Central memory CD4-positive, alpha-beta T cell (primary cell): ENCODE measurements at regions not wholly inside any gene's neighbourhood (a gene's known extent, or its start where the extent isn't known, plus 50 kb on each side); places are given as distances from the start of the nearest gene placed in this dataset.
"Not testable (repeated sequence)": the region's sequence is repeated elsewhere in the genome, so short reads cannot be mapped to it uniquely, and the experiment has no call there.

Source experiments
- DNase-seq: peaks from one replicate; pipeline ENCODE4 v3.0.0; 2022

GRCh38 chr2:13240789-13241487, 524.2 kb downstream of the TRIB2 start:
- DNase-seq, result no peak

DNA sequence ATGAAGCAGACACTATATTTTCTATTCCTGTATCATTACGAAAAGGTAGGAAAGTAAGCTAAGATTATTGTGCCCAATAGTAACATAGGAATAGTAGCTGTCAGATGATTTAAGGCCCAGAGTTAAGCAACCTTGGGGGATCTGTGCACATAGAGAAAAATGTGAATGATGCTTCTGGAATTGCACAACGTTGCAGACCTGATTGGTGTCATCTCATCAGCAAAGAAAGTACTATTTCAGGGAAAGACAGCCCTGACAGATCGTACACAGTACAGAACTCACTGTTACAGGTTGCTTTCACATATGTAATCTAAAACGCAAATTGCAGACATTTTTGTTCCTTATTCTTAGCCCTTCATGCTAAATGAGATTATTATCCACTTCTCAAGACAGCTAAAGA, 535.9 kb downstream of the TRIB2 start:
- DNase-seq, result no peak

DNA sequence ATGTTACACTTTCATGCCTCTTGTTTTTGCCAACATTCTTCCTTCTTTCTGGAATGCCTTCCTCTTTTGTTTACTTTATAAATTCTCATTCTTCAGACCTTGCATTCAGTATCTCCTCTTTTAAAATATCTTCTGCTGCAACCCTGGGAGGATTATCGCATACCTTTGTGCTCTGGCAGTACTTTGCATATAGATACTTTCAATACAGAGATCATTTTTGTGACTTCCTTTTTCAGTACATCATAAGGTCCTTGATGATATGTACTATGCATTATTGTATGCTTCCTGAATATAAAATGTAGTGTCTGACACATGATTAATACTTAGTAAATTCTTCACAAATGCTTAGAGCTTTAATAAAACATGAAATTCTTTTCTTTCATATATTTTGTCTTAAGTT, 538.7 kb downstream of the TRIB2 start:
- no peak for DNase-seq

DNA sequence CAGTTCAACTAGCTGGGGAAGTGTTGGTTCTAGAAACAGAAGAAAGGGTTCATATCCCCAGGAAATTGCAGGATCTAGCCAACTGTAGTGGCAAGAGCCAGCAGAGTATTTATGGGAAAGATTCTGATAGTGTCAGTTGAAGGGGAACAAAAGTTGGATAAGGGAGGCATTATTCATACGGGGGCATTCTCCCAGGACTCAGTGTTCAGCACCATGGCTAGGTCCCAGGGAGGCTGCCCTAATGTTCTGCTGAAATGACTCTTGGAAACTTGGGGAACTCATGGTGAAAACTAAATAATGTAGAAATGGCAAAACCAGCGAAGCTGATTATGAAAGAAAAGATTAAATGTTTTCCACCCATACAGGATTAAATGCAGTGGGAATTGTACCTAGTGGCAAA, 543.7 kb downstream of the TRIB2 start:
- no peak for DNase-seq

GRCh38 chr2:13266166-13266565, 549.4 kb downstream of the TRIB2 start:
- DNase-seq, result no peak

DNA sequence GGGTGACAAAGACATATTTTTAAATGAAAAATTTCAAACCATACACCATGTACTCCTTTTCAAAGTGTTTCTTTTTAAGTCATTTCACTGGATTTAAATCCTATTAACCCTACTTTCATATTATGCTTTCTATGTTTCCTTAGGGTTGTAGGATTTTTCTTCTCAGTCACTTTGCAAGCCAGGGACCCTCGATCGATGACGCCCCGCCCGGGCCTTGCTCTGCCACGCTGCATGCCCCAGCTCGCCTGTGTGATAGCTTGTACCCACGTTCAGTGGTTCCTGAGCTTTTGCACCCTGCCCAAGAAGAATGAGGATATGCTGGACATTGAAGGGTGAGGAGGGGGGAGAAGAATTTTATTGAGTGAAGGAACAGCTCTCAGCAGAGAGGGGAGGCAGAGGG, 568.0 kb downstream of the TRIB2 start:
- no peak for DNase-seq

DNA sequence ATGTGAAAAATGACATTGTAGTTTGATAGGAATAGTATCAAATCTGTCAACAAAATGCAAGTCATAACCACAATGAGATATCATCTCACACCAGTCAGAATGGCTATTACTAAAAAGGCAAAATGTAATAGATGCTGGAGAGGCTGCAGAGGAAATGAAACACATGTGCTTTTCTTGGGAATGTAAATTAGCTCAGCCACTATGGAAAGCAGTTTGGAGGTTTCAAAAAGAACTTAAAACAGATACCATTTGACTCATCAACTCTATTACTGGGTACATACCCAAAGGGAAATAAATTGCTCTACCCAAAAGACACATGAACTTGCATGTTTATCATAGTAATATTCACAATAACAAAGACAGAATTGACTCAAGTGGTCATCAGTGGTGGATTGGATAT, 572.6 kb downstream of the TRIB2 start:
- DNase-seq, result no peak

DNA sequence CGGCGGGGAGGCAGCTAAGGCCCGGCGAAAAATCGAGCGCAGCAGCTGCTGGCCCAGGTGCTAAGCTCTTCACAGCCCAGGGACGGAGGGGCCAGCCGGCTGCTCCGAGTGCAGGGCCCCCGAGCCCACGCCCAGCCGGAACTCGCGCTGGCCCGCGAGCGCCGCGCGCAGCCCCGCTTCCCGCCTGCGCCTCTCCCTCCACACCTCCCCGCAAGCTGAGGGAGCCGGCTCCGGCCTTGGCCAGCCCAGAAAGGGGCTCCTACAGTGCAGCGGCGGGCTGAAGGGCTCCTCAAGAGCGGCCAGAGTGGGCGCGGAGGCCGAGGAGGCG, 591.7 kb downstream of the TRIB2 start:
- not testable (repeated sequence) for DNase-seq

GRCh38 chr2:13308989-13309388, 592.3 kb downstream of the TRIB2 start:
- DNase-seq, result no peak

DNA sequence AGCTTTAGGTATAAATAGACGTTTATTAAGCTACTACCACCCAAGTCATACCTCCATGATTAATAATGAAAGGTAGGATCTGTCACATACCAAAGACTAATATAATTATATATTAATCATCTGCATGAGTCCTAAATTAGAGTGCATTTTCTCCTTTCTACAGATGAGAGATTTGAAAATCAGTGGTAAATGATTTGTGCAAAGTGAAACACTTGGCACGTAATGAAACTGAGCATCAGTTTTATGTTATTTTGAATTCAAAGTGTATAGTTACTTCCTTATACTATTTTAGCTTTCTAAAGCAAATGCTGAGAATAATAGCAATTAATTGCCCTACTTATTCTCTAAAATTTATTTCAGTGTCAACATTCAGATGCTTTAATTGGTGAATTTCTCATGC, 615.3 kb downstream of the TRIB2 start:
- DNase-seq, result no peak

DNA sequence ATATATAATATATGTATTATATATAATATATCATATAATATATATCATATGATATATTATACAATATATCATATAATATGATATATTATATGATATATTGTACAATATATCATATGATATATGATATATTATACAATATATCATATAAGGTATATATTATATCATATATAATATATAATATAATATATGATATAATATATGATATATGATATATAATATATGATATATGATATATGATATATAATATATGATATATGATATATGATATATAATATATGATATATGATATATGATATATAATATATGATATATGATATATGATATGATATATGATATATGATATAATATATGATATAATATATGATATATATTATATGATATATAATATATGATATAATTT, 617.3 kb downstream of the TRIB2 start:
- not testable (repeated sequence) for DNase-seq

GRCh38 chr2:13334545-13334944, 617.8 kb downstream of the TRIB2 start:
- no peak for DNase-seq

- no peak for DNase-seq
Observed at GRCh38 chr2:13335862-13336535, 619.3 kb downstream of the TRIB2 start.

- DNase-seq, result no peak
Observed at GRCh38 chr2:13351068-13351467, 634.3 kb downstream of the TRIB2 start.

DNA sequence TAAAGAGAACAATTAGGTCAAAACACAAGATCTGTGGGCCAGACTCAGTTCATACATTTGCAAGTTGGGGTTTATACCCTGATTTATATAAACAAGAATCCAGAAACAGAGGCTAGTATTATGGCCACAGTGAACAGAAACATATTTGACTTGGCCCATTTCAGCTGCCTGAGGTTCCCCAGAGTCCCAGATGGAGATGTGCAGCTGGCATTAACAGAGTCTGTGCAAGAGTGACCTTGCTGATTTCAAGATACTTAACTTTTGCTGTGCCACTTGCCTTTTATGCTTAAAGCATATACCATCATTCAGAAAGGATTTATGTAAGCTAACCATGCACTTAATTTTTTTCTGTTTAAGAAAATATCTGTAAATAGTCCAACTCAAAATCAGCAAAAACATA, 636.3 kb downstream of the TRIB2 start:
- no peak for DNase-seq

GRCh38 chr2:13354031-13354430, 637.3 kb downstream of the TRIB2 start:
- no peak for DNase-seq

GRCh38 chr2:13381928-13382327, 665.2 kb downstream of the TRIB2 start:
- not testable (repeated sequence) for DNase-seq

GRCh38 chr2:13389172-13389571, 672.4 kb downstream of the TRIB2 start:
- not testable (repeated sequence) for DNase-seq

DNA sequence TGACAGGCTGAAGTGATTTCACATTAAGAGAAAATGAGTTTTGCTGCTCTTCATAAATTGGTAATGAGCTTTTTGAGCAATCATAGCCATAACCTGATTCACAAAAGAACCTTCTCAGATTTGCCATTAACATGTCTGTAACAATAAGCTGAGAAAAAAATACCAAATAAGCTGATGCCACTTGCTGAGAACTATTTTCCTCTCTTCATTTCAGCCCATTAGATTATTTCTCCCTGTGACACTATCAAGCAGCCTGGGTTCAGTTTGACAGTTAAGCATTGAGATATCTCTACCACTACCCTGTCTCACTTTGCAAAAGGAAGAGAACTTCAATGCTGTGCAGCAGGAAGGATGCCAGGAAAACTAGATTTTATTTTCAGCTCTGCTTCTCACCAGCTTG, 673.9 kb downstream of the TRIB2 start:
- no peak for DNase-seq

- no peak for DNase-seq
Observed at GRCh38 chr2:13401312-13401711, 684.6 kb downstream of the TRIB2 start.

GRCh38 chr2:13413989-13414388, 697.3 kb downstream of the TRIB2 start:
- DNase-seq, result no peak

GRCh38 chr2:13414897-13415296, 698.2 kb downstream of the TRIB2 start:
- DNase-seq, result no peak

- DNase-seq, result no peak
Observed at GRCh38 chr2:13433954-13434353, 717.2 kb downstream of the TRIB2 start.

DNA sequence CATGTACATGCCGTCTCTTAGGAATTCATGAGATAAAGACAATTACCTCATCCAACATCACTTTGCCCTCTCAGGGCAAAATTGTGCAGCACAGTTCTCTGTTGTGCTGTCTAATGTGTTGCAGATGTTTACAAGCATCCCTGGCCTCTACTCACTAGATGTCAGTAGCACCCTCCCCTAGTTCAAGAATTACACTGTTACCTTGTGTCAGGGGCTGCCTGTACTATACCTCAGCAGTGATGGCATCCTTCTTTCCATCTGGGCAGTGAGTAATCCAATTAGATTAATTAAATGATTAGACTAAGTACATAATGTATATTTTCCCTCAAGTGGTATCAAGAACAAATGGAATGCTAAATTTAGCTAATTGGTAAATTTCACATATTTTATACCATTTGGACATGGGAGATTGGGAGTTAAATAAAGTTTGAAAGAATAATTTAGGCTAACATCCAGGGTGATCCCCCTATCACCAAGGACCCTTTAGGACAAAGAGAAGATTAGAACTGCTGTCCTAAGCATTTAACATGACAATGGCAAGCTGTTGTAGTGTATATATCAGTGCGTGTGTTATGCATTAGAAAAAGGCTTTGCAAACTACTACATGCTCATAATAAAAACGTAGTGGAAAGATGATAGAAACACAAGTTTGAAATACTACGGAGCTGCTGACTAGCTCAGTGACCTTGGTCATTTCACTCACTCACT, 727.0 kb downstream of the TRIB2 start:
- not testable (repeated sequence) for DNase-seq
